ENCODE measurements at regions not wholly inside any gene's neighbourhood (a gene's known extent, or its start where the extent isn't known, plus 50 kb on each side); places are given as distances from the start of the nearest gene placed in this dataset.
A peak's percentile ranks its signal among the peaks of the same experiment; 100 is the strongest.
"Not testable (repeated sequence)": the region's sequence is repeated elsewhere in the genome, so short reads cannot be mapped to it uniquely, and the experiment has no call there.

GRCh38 chr4:110865611-110866259, 242.9 kb upstream of the PITX2 start:
- no peak for TF ChIP-seq POLR2A (IDR thresholded peaks at IDR 0.05; ENCODE audit: low read depth, low read length)
- TF ChIP-seq POLR2AphosphoS5 (IDR thresholded peaks at IDR 0.05; ENCODE audit: low read depth, low read length) = no peak
- no peak for TF ChIP-seq SPI1 (IDR thresholded peaks at IDR 0.05; ENCODE audit: low read depth, low read length)
- no peak for TF ChIP-seq TAF1 (IDR thresholded peaks at IDR 0.05; ENCODE audit: low read depth, low read length)
- TF ChIP-seq POU2F2 (IDR thresholded peaks at IDR 0.05; ENCODE audit: low read depth, low read length) = no peak
- no peak for TF ChIP-seq PAX5 (IDR thresholded peaks at IDR 0.05; ENCODE audit: insufficient read depth, low read length, severe bottlenecking)
- no peak for FAIRE-seq
- DNase-seq (ENCODE audit: insufficient read length, low spot score) = no peak

GRCh38 chr4:110867251-110867960, 244.5 kb upstream of the PITX2 start:
- no peak for TF ChIP-seq POLR2AphosphoS5 (IDR thresholded peaks at IDR 0.05; ENCODE audit: low read depth, low read length)
- TF ChIP-seq SPI1 (IDR thresholded peaks at IDR 0.05; ENCODE audit: low read depth, low read length) = peak; percentile 56
- no peak for FAIRE-seq
- no peak for DNase-seq (ENCODE audit: insufficient read length, low spot score)

GRCh38 chr4:110867981-110868720, 245.3 kb upstream of the PITX2 start:
- no peak for TF ChIP-seq POLR2A (IDR thresholded peaks at IDR 0.05; ENCODE audit: low read depth, low read length)
- no peak for TF ChIP-seq POLR2AphosphoS5 (IDR thresholded peaks at IDR 0.05; ENCODE audit: low read depth, low read length)
- no peak for TF ChIP-seq SPI1 (IDR thresholded peaks at IDR 0.05; ENCODE audit: low read depth, low read length)
- no peak for TF ChIP-seq TAF1 (IDR thresholded peaks at IDR 0.05; ENCODE audit: low read depth, low read length)
- no peak for TF ChIP-seq PAX5 (IDR thresholded peaks at IDR 0.05; ENCODE audit: insufficient read depth, low read length, severe bottlenecking)
- TF ChIP-seq POU2F2 (IDR thresholded peaks at IDR 0.05; ENCODE audit: low read depth, low read length) = no peak
- no peak for DNase-seq (ENCODE audit: insufficient read length, low spot score)
- FAIRE-seq = no peak

GRCh38 chr4:110869114-110869513, 246.2 kb upstream of the PITX2 start:
- TF ChIP-seq POU2F2 (IDR thresholded peaks at IDR 0.05; ENCODE audit: low read depth, low read length) (no peak), PAX5 (IDR thresholded peaks at IDR 0.05; ENCODE audit: insufficient read depth, low read length, severe bottlenecking) (no peak), POLR2A (IDR thresholded peaks at IDR 0.05; ENCODE audit: low read depth, low read length) (no peak), TAF1 (IDR thresholded peaks at IDR 0.05; ENCODE audit: low read depth, low read length) (no peak), SPI1 (IDR thresholded peaks at IDR 0.05; ENCODE audit: low read depth, low read length) (no peak), POLR2AphosphoS5 (IDR thresholded peaks at IDR 0.05; ENCODE audit: low read depth, low read length) (no peak)
- FAIRE-seq = no peak
- DNase-seq (ENCODE audit: insufficient read length, low spot score) = no peak

GRCh38 chr4:110869862-110870572, 247.1 kb upstream of the PITX2 start:
- peak; percentile 59 for FAIRE-seq
- TF ChIP-seq SPI1 (IDR thresholded peaks at IDR 0.05; ENCODE audit: low read depth, low read length) (peak; percentile 92), POLR2AphosphoS5 (IDR thresholded peaks at IDR 0.05; ENCODE audit: low read depth, low read length) (no peak), POLR2A (IDR thresholded peaks at IDR 0.05; ENCODE audit: low read depth, low read length) (no peak), POU2F2 (IDR thresholded peaks at IDR 0.05; ENCODE audit: low read depth, low read length) (no peak), PAX5 (IDR thresholded peaks at IDR 0.05; ENCODE audit: insufficient read depth, low read length, severe bottlenecking) (no peak)
- no peak for DNase-seq (ENCODE audit: insufficient read length, low spot score)

- not testable (repeated sequence) for DNase-seq (ENCODE audit: insufficient read length, low spot score); FAIRE-seq
These were observed 253.3 kb upstream of the PITX2 start for GRCh38 chr4:110876214-110876613.

- FAIRE-seq = no peak
These were observed 254.0 kb upstream of the PITX2 start for GRCh38 chr4:110876866-110877265.

GRCh38 chr4:110877778-110878370, 255.0 kb upstream of the PITX2 start:
- no peak for TF ChIP-seq SPI1 (IDR thresholded peaks at IDR 0.05; ENCODE audit: low read depth, low read length)
- no peak for TF ChIP-seq TAF1 (IDR thresholded peaks at IDR 0.05; ENCODE audit: low read depth, low read length)
- no peak for FAIRE-seq
- DNase-seq (ENCODE audit: insufficient read length, low spot score) = no peak

More at GRCh38 chr4:110876866-110877265, 254.0 kb upstream of the PITX2 start:
- no peak for DNase-seq (ENCODE audit: insufficient read length, low spot score)
- TF ChIP-seq TAF1 (IDR thresholded peaks at IDR 0.05; ENCODE audit: low read depth, low read length) (no peak), POLR2AphosphoS5 (IDR thresholded peaks at IDR 0.05; ENCODE audit: low read depth, low read length) (no peak), SPI1 (IDR thresholded peaks at IDR 0.05; ENCODE audit: low read depth, low read length) (no peak), PAX5 (IDR thresholded peaks at IDR 0.05; ENCODE audit: insufficient read depth, low read length, severe bottlenecking) (no peak), POLR2A (IDR thresholded peaks at IDR 0.05; ENCODE audit: low read depth, low read length) (no peak), POU2F2 (IDR thresholded peaks at IDR 0.05; ENCODE audit: low read depth, low read length) (no peak)

- FAIRE-seq (no peak), DNase-seq (ENCODE audit: insufficient read length, low spot score) (no peak)
- no peak for TF ChIP-seq PAX5 (IDR thresholded peaks at IDR 0.05; ENCODE audit: insufficient read depth, low read length, severe bottlenecking)
- no peak for TF ChIP-seq POU2F2 (IDR thresholded peaks at IDR 0.05; ENCODE audit: low read depth, low read length)
- TF ChIP-seq TAF1 (IDR thresholded peaks at IDR 0.05; ENCODE audit: low read depth, low read length) = no peak
- TF ChIP-seq POLR2AphosphoS5 (IDR thresholded peaks at IDR 0.05; ENCODE audit: low read depth, low read length) = no peak
- TF ChIP-seq POLR2A (IDR thresholded peaks at IDR 0.05; ENCODE audit: low read depth, low read length) = no peak
- no peak for TF ChIP-seq SPI1 (IDR thresholded peaks at IDR 0.05; ENCODE audit: low read depth, low read length)
These were observed 255.5 kb upstream of the PITX2 start for GRCh38 chr4:110878413-110878812.
